ENCODE measurements at regions not wholly inside any gene's neighbourhood (a gene's known extent, or its start where the extent isn't known, plus 50 kb on each side); places are given as distances from the start of the nearest gene placed in this dataset.
"Not testable (repeated sequence)": the region's sequence is repeated elsewhere in the genome, so short reads cannot be mapped to it uniquely, and the experiment has no call there.

DNA sequence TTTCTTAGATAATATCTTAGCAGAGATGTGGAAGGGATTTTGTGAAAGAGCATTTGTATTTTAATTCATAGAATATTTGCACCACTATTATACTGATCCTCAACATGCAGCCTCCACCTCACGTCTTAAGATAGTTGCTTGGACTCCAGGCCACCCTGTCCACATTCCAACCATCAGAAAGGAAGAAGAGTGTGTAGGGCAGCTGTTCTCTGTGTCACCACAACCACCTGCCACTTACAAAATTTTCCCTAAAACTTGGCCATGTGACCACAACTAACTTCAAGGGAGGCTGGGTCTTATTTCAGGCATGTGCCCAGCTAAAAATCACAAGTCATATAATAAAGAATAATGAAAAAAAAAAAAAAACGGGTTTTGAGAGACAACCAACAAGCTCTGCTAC, 528.1 kb downstream of the RAB28 start:
- no peak for DNase-seq (ENCODE audit: low read depth in 4 of 4, low spot score in 1 of 4)

DNA sequence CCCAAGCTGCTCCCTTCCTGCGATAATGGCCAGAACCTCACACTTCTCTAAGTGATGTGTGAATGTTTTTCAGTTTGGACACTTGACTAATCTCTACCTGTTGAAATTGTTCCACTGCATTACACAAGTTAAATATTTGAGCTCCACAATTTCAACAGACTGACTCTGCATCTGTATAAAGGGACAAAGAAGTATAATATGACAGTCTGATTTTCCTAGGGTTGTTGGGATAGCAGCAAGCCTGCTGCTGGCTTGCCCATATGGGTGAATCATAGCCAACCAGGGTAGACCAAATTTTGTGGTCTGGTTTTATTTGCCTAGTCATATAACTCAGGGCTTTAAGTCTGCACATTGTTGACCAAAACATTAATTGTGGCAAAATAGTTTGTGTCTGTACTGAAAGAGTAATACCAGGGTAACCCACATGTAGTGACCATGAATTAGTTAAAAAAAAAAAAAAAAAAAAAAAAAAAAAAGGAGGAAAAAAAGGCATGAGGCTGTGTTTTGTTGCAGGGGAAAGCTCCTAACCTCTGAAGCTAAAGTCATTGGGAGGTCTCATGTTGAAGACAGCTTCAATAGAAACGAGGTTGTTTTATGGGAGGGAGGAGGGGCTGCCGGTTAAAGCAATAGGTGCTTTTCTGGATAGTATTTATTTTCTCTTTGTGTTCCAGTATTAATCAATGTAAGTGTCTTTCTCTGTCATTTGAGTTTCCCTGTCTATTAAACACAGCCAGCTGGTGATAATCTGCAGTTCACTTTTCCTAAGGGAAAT, 534.2 kb downstream of the RAB28 start:
- DNase-seq (ENCODE audit: low read depth in 4 of 4, low spot score in 1 of 4): no peak

DNA sequence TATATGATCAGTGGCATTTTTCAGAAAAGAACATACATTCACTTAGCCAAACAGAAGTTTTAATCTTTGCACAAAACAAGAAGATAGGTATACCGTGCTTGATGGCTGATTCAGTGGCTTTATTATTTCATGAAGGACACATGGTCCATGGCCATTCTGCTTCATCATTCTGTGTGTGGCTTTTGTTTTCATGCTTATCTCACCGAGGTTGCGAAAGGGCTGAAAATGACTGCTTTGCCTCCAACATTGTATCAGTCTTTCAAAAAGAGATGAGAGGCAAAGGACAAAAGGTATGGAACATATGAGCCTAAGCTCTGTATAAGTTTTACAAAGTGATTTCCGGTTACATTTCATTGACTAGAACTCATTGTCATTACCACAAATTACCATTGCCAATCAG, 541.1 kb downstream of the RAB28 start:
- DNase-seq (ENCODE audit: low read depth in 4 of 4, low spot score in 1 of 4): no peak

DNA sequence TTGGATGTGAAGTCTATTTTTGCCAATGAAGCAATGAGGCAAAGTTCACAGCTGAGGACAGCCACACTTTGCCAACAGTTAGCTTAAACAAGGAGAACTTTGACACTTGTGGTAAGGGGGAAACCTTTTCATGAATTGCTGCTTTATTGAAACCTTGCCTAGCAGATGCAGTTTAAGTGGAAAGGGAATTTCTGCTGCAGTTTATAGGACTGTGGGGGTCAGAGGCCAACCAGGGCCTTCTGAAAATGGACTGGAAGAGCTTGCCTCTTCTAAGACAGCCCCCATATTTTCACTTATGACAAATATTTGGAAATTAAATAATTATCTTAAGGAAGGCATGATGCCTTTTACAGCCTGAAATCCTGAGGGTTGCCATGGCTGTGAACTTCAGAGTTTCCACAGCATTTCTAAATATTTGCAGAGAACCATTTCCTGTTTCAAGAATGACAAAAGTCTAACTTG, 550.3 kb downstream of the RAB28 start:
- no peak for DNase-seq (ENCODE audit: low read depth in 4 of 4, low spot score in 1 of 4)

DNA sequence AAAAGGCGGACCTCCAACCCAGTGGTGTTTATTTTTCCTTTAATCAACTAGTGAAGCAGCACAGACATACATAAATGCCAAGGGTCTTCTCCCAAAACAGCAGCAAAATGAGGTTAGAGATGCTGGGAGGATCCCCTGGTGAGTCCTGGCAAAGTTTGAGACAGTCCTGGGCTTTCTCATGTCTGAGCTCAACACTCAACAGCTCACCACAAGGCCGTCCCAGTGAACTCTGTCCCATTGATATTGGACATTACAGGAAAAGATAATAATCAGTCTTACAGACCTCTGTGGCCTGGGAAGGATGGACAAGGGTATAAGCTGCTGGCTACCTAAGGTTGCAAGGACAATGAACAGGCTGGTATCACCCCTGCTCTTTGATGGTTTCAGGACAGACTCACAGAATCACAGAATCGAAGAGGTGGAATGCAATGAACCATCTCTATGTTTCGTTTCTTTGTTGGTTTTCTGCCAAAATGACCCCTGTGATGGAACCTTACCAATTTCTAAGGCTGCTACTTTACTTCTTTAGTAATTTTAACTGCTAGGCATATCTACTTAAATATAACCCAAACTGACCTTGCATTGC, 551.8 kb downstream of the RAB28 start:
- DNase-seq (ENCODE audit: low read depth in 4 of 4, low spot score in 1 of 4): no peak

DNA sequence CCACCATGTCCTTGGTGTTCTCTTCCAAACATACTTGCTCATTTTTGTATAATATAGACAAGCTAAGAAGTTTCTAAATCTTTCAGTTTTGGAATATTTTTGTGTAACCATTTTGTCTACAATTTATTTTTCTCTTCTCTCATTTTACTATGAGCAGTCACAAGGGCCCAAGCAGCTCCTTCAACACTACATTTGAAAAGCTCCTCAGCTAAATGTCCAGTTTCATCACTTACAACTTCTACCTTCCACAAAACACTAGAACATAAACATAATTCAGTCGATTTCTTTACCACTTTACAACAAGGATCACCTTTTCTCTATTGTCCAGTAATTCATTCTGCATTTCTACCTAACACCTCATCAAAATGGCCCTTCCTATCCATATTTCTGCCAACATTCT, 554.4 kb downstream of the RAB28 start:
- DNase-seq (ENCODE audit: low read depth in 4 of 4, low spot score in 1 of 4): no peak

DNA sequence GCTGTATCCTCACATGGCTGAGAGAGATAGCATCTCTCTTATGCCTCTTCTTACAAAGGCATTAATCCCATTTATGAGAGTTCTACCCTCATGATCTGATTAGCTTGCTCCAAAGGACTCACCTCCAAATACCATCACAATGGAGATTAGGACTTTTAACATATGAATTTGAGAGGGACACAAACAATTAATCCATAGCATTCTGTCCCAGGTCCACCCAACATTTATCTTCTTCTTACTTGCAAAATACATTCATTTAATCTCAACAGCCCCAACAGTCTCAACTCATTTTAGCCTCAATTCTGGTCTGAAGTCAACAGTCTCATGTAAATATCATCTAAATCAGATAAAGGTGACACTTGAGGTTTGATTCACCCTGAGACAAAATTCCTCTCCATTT, 555.4 kb downstream of the RAB28 start:
- no peak for DNase-seq (ENCODE audit: low read depth in 4 of 4, low spot score in 1 of 4)

DNA sequence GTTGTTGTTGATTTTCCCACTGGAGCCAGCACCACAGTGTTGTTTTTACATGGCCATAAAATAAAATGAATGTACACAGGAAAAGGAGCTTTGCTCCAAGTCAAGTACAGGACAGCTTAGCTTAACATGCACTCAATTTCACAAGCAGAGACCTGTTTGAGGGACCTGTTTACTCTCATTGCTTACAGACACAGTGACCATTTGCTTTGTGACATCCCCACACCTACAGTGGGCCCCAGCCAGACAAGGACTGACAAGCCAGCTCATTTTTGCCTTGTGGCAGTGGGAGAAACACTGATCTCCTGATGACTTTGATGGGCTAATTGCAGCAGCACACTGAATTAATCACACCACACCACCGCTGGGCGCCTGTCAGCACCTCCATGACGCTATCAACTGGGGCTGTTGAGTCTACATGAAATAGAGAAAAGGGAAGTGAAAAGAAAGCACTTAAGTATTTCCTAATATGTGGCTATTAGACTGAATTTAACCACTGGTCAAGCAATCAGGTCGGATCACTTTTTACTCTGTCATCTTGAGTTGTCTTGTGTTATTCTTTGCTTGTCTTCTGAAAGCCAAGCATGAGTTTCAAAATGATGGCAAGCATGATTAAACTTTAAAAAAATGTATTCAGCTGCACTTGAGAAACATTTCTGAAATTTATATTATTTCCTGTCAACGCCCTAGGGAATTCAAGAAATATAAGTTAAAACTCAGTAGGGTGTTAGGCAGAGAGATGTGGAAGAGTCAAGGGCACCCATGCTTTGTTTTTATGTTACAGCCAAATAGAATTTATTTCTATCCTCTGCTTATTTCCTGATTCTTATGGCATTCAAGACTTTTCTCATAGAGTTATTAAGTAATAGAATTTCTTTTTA, 557.7 kb downstream of the RAB28 start:
- DNase-seq (ENCODE audit: low read depth in 4 of 4, low spot score in 1 of 4): no peak

DNA sequence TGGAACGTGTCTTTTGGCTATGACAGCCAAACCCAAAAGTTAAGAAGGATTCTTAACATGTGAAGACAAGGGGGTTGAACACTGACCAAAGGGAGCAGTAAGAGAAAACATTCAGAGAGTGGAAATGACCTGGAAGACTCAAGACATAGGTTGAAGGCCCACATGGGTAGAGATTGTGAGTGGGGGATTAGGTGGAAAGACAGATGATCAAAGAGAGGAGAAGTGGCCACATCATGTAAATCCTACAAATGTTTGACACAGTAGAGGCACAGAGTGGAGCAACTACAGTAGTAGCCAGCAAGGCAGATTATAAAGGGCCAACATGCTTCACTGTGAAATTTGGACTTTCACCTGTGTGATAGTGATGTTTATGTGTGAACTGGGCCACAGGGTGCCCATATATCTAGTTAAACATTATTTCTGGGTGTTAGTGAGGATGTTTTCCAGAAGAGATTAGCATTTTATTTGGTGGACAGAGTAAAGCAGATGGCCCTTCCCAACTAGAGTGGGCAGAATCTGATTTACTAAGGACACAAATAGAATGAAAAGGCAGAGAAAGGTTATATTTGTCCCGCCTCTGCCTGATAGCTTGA, 559.3 kb downstream of the RAB28 start:
- no peak for DNase-seq (ENCODE audit: low read depth in 4 of 4, low spot score in 1 of 4)

DNA sequence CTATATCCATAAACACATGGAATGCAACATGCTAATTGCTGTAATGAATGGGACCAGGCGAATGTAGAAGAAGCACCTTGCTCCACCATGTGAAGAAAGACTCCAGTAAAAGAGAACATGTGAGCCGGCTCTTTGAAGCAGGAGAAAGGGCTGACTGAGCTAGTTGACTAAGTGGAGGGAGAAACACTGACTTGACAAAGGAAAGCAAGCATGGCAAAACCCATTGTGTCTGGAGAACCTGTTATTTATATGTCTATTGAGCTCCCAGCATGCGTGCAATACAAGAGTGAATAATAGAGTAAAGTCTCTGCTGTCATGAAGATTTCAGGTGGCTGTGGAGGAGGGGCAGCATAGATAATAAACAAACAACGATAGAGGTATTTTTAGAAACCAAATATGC, 559.9 kb downstream of the RAB28 start:
- no peak for DNase-seq (ENCODE audit: low read depth in 4 of 4, low spot score in 1 of 4)

DNA sequence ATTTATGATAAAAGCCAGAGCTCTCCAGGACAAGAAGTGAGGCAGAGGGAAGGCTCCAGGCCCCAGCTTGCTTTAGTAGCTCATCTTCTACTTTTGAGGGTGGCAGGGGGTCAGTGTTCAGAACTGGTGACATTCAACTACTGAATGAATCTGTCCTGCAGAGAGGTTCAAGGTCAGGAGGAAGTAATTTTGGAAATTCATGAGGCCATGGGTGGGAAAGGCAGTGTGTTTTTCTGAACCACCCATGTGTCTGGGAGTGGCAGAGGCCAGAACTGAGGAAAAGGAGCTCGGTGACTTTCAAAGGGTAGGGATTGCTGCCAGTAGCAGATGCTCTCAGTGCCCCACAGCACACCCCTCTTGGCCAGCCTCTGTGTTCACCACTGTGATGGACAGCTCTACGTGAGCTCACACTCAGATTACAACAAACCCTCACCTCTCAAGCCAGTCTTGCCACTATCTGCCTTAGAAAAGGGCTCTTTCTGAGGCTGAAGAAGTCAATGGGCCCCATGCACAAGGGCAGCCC, 571.2 kb downstream of the RAB28 start:
- no peak for DNase-seq (ENCODE audit: low read depth in 4 of 4, low spot score in 1 of 4)

DNA sequence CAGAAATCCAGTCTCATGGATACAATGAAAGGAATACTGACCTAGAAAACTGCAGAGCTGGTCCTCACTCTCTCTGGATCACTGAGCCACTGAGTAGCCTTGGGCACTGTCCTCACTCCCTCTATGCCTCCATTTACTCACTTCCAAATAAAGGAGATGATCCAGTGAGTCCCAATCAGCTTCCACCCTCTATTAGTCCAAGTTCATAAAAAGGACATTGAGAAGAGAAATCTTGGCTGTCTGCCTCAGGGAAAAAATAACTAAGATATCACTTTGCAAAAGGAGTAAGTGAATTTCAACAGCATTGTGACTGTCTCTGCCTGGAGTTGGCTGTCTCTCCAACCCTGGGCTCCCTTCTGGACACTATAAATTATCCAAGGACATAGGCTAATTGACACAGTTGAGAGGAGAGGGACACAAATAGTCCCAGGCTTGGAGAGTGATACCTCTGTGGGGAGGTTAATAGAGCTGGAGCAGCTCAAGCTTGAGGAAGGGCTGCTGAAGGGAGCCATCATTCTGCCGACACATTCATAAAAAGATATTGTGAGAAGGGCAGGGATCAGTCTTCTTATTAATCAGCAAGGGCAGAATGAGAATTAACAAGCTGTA, 572.3 kb downstream of the RAB28 start:
- no peak for DNase-seq (ENCODE audit: low read depth in 4 of 4, low spot score in 1 of 4)

DNA sequence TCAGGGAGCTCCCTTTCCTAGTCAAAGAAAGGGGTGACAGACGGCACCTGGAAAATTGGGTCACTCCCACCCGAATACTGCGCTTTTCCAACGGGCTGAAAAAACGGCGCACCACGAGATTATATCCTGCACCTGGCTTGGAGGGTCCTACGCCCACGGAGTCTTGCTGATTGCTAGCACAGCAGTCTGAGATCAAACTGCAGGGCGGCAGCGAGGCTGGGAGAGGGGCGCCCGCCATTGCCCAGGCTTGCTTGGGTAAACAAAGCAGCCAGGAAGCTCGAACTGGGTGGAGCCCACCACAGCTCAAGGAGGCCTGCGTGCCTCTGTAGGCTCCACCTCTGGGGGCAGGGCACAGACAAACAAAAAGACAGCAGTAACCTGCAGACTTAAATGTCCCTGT, 580.5 kb downstream of the RAB28 start:
- DNase-seq (ENCODE audit: low read depth in 4 of 4, low spot score in 1 of 4): not testable (repeated sequence)

DNA sequence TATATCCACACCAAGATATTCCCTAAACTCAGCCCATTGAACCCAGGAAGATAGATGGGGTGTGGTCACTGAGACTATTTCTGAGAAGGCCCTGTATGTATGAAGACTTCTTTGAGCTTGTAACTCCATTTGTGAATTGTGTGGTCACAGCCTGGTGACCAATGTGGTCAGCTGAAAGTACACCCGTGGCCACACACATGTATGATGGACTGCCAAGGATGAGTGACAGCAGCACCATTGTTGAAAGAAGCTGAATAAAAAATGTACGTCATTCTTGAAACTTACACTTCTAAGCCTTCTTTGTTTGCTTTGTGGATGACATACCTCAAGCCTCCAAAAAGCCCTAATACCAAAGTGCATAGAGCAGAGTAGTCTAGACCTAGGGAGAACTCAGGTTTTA, 581.4 kb downstream of the RAB28 start:
- DNase-seq (ENCODE audit: low read depth in 4 of 4, low spot score in 1 of 4): no peak

DNA sequence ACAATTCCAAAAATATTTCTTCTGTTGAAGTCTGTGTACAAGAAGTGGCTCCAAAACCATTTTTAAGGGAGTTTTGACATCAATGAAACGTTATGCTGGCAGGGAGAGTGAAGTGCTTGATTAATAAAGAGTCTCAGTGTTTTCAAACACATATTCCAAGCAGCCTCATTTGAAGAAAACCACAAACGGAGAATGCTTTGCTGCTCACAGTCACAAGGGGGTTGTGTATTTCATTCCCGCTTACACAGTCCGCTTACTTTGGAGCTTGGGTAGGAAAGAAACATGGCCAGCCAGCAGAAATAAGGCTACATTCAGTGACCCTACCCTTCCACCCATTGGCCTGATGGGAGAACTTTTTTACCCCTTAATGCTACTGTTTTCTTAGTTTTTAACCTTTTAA, 586.2 kb downstream of the RAB28 start:
- DNase-seq (ENCODE audit: low read depth in 4 of 4, low spot score in 1 of 4): no peak

DNA sequence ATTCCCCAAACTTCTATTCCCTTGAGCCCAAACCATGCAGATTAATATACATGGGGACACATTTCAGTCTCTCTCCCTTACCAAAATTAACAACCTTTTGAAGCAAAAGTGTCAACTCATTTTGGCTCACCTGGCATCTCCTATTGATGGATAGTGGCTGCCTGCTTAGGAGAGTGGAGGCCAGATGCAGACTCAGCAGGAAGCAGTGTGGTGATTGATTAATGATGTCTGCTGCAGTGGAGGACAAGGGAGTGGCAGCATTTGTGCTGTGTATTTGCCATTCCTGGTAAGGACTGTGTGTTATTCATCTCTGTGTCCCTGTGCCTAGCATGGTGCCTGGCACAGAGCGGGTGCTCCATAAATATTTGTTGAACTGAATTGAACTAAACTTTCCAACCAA, 590.1 kb downstream of the RAB28 start:
- no peak for DNase-seq (ENCODE audit: low read depth in 4 of 4, low spot score in 1 of 4)

DNA sequence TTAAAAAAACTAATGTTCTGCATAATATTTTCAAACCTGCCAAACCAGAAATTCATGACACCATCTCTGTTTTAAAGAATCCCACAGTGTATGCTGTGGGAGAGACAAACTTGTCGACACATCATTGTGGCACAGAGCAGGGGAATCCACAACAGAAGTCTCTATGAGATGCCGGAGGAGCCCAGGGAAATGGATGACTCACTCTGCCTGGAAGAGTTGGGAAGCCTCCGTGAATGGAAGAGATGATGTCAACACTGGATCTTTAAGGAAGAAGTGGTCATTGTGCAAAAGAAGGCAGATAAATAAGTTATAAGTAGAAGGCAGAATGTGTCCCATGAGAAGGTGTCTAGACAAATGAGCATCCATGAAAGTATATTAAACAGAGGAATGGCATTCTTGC, 595.1 kb downstream of the RAB28 start:
- DNase-seq (ENCODE audit: low read depth in 4 of 4, low spot score in 1 of 4): no peak

DNA sequence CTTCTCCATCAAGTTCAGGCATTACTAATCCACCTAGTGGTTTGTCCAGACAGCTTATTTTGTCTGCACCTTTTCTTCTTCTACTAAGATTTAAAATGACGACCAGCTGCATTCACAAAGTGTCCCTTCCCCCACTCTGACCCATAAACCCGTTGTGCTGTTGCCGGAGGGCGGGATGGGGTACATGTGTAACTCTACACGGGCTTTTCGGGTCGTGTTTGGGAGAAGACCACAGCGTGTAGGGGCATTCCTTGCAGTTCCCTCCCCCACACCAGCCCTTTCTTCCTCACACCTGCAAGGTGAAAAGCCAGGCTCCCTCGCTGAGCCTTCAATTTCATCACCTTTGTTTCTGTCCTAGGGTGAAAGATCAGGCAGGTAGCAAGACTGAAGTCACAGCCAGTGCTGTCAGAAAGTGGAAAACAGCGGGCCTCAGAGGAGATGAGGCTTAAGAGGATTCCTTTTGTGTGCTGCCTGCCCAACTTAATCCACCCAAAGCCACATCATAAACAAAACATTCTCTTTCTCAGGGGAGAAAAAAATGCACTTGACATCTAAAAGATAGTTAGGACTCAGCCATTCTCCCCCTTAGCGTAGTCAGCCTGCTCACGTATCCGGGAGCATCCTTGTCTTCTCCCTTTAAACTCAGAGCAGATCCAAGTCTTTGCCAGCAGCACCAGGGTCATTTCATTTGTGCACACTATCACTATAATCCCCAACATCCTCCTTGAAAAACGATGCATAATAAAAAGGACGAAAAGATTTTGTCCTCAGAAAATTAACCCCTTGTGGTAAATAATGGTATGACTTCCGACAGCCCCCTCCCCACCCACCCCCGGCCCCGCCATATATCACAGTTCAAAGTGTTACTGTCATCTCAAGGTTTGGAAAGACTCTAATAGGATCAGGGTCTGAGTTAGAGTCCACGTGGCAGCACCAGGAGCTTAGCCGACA, 599.0 kb downstream of the RAB28 start:
- no peak for DNase-seq (ENCODE audit: low read depth in 4 of 4, low spot score in 1 of 4)

DNA sequence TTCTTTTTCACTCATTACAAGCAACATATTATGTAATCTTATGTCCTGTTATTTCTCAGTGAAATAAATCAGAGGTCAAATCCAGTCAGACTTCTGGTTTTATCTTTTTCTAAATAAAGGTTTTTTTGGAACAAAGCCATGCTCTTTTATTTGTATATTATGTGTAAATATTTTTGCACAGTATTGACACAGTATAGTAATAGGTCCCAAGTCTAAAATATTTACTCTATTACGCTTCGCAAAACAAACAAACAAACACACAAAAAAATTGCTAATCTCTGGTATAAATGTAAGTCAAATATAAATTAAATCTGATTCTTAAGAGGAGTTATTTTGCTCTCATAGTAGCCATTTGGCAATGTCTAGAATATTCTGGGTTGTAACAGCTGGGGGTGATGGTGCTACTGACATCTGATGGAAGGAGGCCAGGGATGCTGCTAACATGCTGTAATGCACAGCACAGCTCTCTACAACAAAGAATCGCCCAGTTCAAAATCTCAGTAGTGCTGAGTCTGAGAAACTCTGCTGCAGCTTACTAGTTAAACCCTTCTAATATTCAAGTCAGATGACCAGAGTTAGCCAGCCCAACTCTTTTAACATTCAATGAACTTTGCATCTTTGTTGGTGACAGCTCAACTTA, 602.1 kb downstream of the RAB28 start:
- no peak for DNase-seq (ENCODE audit: low read depth in 4 of 4, low spot score in 1 of 4)
